ENCODE measurements at regions not wholly inside any gene's neighbourhood (a gene's known extent, or its start where the extent isn't known, plus 50 kb on each side); places are given as distances from the start of the nearest gene placed in this dataset.

GRCh38 chr13:64459778-64460177 lies 2770.4 kb downstream of the PCDH9 start:
- H3K27me3 ChIP-seq (ENCODE audit: control insufficient read depth in 5 of 5, insufficient read depth in 4 of 5, low read length in 5 of 5), result no peaks in the 10 kb centered on the region
- no peak overlapping the region for H3K4me3 ChIP-seq (ENCODE audit: low read depth in 1 of 5, low read length in 5 of 5)
- no peak overlapping the region for H3K27ac ChIP-seq (ENCODE audit: low read depth, low read length)
- no peaks in the 10 kb centered on the region for H3K9me3 ChIP-seq (ENCODE audit: control insufficient read depth in 5 of 5, low read length in 5 of 5)
- H3K9ac ChIP-seq (ENCODE audit: low read length in 5 of 5), result no peak overlapping the region
- no peaks in the 10 kb centered on the region for H3K4me1 ChIP-seq (ENCODE audit: control insufficient read depth in 5 of 5, insufficient read depth in 5 of 5, low read length in 5 of 5)
- no peaks in the 10 kb centered on the region for H3K36me3 ChIP-seq (ENCODE audit: control insufficient read depth in 5 of 5, insufficient read depth in 5 of 5, low read length in 5 of 5)

GRCh38 chr13:64457976-64458375 lies 2772.2 kb downstream of the PCDH9 start:
- Histone ChIP-seq H3K9me3 (ENCODE audit: control insufficient read depth in 5 of 5, low read length in 5 of 5) (no peaks in the 10 kb centered on the region), H3K9ac (ENCODE audit: low read length in 5 of 5) (no peak overlapping the region), H3K27me3 (ENCODE audit: control insufficient read depth in 5 of 5, insufficient read depth in 4 of 5, low read length in 5 of 5) (no peaks in the 10 kb centered on the region), H3K36me3 (ENCODE audit: control insufficient read depth in 5 of 5, insufficient read depth in 5 of 5, low read length in 5 of 5) (no peaks in the 10 kb centered on the region), H3K4me3 (ENCODE audit: low read depth in 1 of 5, low read length in 5 of 5) (no peak overlapping the region), H3K27ac (ENCODE audit: low read depth, low read length) (no peak overlapping the region), H3K4me1 (ENCODE audit: control insufficient read depth in 5 of 5, insufficient read depth in 5 of 5, low read length in 5 of 5) (no peaks in the 10 kb centered on the region)

- Histone ChIP-seq H3K27ac (ENCODE audit: low read depth, low read length) (no peak overlapping the region), H3K4me3 (ENCODE audit: low read depth in 1 of 5, low read length in 5 of 5) (no peak overlapping the region), H3K4me1 (ENCODE audit: control insufficient read depth in 5 of 5, insufficient read depth in 5 of 5, low read length in 5 of 5) (no peaks in the 10 kb centered on the region)
Measured at GRCh38 chr13:64455124-64455523, 2775.0 kb downstream of the PCDH9 start.

GRCh38 chr13:64453831-64454230 lies 2776.3 kb downstream of the PCDH9 start:
- no peaks in the 10 kb centered on the region for H3K9me3 ChIP-seq (ENCODE audit: control insufficient read depth in 5 of 5, low read length in 5 of 5)
- H3K4me1 ChIP-seq (ENCODE audit: control insufficient read depth in 5 of 5, insufficient read depth in 5 of 5, low read length in 5 of 5), result no peaks in the 10 kb centered on the region
- no peaks in the 10 kb centered on the region for H3K27me3 ChIP-seq (ENCODE audit: control insufficient read depth in 5 of 5, insufficient read depth in 4 of 5, low read length in 5 of 5)
- no peak overlapping the region for H3K27ac ChIP-seq (ENCODE audit: low read depth, low read length)
- H3K4me3 ChIP-seq (ENCODE audit: low read depth in 1 of 5, low read length in 5 of 5), result no peak overlapping the region
- no peaks in the 10 kb centered on the region for H3K36me3 ChIP-seq (ENCODE audit: control insufficient read depth in 5 of 5, insufficient read depth in 5 of 5, low read length in 5 of 5)
- no peak overlapping the region for H3K9ac ChIP-seq (ENCODE audit: low read length in 5 of 5)

More at GRCh38 chr13:64455124-64455523, 2775.0 kb downstream of the PCDH9 start:
- Histone ChIP-seq H3K27me3 (ENCODE audit: control insufficient read depth in 5 of 5, insufficient read depth in 4 of 5, low read length in 5 of 5) (no peaks in the 10 kb centered on the region), H3K9me3 (ENCODE audit: control insufficient read depth in 5 of 5, low read length in 5 of 5) (no peaks in the 10 kb centered on the region), H3K9ac (ENCODE audit: low read length in 5 of 5) (no peak overlapping the region), H3K36me3 (ENCODE audit: control insufficient read depth in 5 of 5, insufficient read depth in 5 of 5, low read length in 5 of 5) (no peaks in the 10 kb centered on the region)

GRCh38 chr13:64446372-64446771 lies 2783.8 kb downstream of the PCDH9 start:
- no peaks in the 10 kb centered on the region for H3K27me3 ChIP-seq (ENCODE audit: control insufficient read depth in 5 of 5, insufficient read depth in 4 of 5, low read length in 5 of 5)
- H3K36me3 ChIP-seq (ENCODE audit: control insufficient read depth in 5 of 5, insufficient read depth in 5 of 5, low read length in 5 of 5), result no peaks in the 10 kb centered on the region
- H3K9me3 ChIP-seq (ENCODE audit: control insufficient read depth in 5 of 5, low read length in 5 of 5), result no peaks in the 10 kb centered on the region
- no peak overlapping the region for H3K4me3 ChIP-seq (ENCODE audit: low read depth in 1 of 5, low read length in 5 of 5)
- H3K9ac ChIP-seq (ENCODE audit: low read length in 5 of 5), result no peak overlapping the region
- no peaks in the 10 kb centered on the region for H3K4me1 ChIP-seq (ENCODE audit: control insufficient read depth in 5 of 5, insufficient read depth in 5 of 5, low read length in 5 of 5)
- no peak overlapping the region for H3K27ac ChIP-seq (ENCODE audit: low read depth, low read length)

- no peak overlapping the region for H3K4me3 ChIP-seq (ENCODE audit: low read depth in 1 of 5, low read length in 5 of 5)
- H3K9me3 ChIP-seq (ENCODE audit: control insufficient read depth in 5 of 5, low read length in 5 of 5), result no peaks in the 10 kb centered on the region
- H3K27me3 ChIP-seq (ENCODE audit: control insufficient read depth in 5 of 5, insufficient read depth in 4 of 5, low read length in 5 of 5), result no peaks in the 10 kb centered on the region
- no peak overlapping the region for H3K9ac ChIP-seq (ENCODE audit: low read length in 5 of 5)
- H3K4me1 ChIP-seq (ENCODE audit: control insufficient read depth in 5 of 5, insufficient read depth in 5 of 5, low read length in 5 of 5), result no peaks in the 10 kb centered on the region
- no peak overlapping the region for H3K27ac ChIP-seq (ENCODE audit: low read depth, low read length)
- no peaks in the 10 kb centered on the region for H3K36me3 ChIP-seq (ENCODE audit: control insufficient read depth in 5 of 5, insufficient read depth in 5 of 5, low read length in 5 of 5)
Measured at GRCh38 chr13:64441740-64442139, 2788.4 kb downstream of the PCDH9 start.

GRCh38 chr13:64438084-64438483 lies 2792.1 kb downstream of the PCDH9 start:
- no peaks in the 10 kb centered on the region for H3K27me3 ChIP-seq (ENCODE audit: control insufficient read depth in 5 of 5, insufficient read depth in 4 of 5, low read length in 5 of 5)
- H3K9me3 ChIP-seq (ENCODE audit: control insufficient read depth in 5 of 5, low read length in 5 of 5), result no peaks in the 10 kb centered on the region
- H3K4me1 ChIP-seq (ENCODE audit: control insufficient read depth in 5 of 5, insufficient read depth in 5 of 5, low read length in 5 of 5), result no peaks in the 10 kb centered on the region
- no peak overlapping the region for H3K9ac ChIP-seq (ENCODE audit: low read length in 5 of 5)
- no peaks in the 10 kb centered on the region for H3K36me3 ChIP-seq (ENCODE audit: control insufficient read depth in 5 of 5, insufficient read depth in 5 of 5, low read length in 5 of 5)
- no peak overlapping the region for H3K4me3 ChIP-seq (ENCODE audit: low read depth in 1 of 5, low read length in 5 of 5)
- no peak overlapping the region for H3K27ac ChIP-seq (ENCODE audit: low read depth, low read length)

- Histone ChIP-seq H3K4me3 (ENCODE audit: low read depth in 1 of 5, low read length in 5 of 5) (no peak overlapping the region), H3K9ac (ENCODE audit: low read length in 5 of 5) (no peak overlapping the region), H3K27ac (ENCODE audit: low read depth, low read length) (no peak overlapping the region), H3K36me3 (ENCODE audit: control insufficient read depth in 5 of 5, insufficient read depth in 5 of 5, low read length in 5 of 5) (no peaks in the 10 kb centered on the region), H3K9me3 (ENCODE audit: control insufficient read depth in 5 of 5, low read length in 5 of 5) (no peaks in the 10 kb centered on the region), H3K27me3 (ENCODE audit: control insufficient read depth in 5 of 5, insufficient read depth in 4 of 5, low read length in 5 of 5) (no peaks in the 10 kb centered on the region), H3K4me1 (ENCODE audit: control insufficient read depth in 5 of 5, insufficient read depth in 5 of 5, low read length in 5 of 5) (no peaks in the 10 kb centered on the region)
Measured at GRCh38 chr13:64429691-64430090, 2800.4 kb downstream of the PCDH9 start.

- Histone ChIP-seq H3K36me3 (ENCODE audit: control insufficient read depth in 5 of 5, insufficient read depth in 5 of 5, low read length in 5 of 5) (no peaks in the 10 kb centered on the region), H3K9ac (ENCODE audit: low read length in 5 of 5) (no peak overlapping the region), H3K27ac (ENCODE audit: low read depth, low read length) (no peak overlapping the region), H3K4me1 (ENCODE audit: control insufficient read depth in 5 of 5, insufficient read depth in 5 of 5, low read length in 5 of 5) (no peaks in the 10 kb centered on the region), H3K27me3 (ENCODE audit: control insufficient read depth in 5 of 5, insufficient read depth in 4 of 5, low read length in 5 of 5) (no peaks in the 10 kb centered on the region), H3K9me3 (ENCODE audit: control insufficient read depth in 5 of 5, low read length in 5 of 5) (no peaks in the 10 kb centered on the region), H3K4me3 (ENCODE audit: low read depth in 1 of 5, low read length in 5 of 5) (no peak overlapping the region)
Measured at GRCh38 chr13:64428196-64428595, 2801.9 kb downstream of the PCDH9 start.

- H3K4me3 ChIP-seq (ENCODE audit: low read depth in 1 of 5, low read length in 5 of 5), result no peak overlapping the region
- H3K4me1 ChIP-seq (ENCODE audit: control insufficient read depth in 5 of 5, insufficient read depth in 5 of 5, low read length in 5 of 5), result no peaks in the 10 kb centered on the region
- no peaks in the 10 kb centered on the region for H3K36me3 ChIP-seq (ENCODE audit: control insufficient read depth in 5 of 5, insufficient read depth in 5 of 5, low read length in 5 of 5)
- no peaks in the 10 kb centered on the region for H3K9me3 ChIP-seq (ENCODE audit: control insufficient read depth in 5 of 5, low read length in 5 of 5)
- no peak overlapping the region for H3K9ac ChIP-seq (ENCODE audit: low read length in 5 of 5)
- no peak overlapping the region for H3K27ac ChIP-seq (ENCODE audit: low read depth, low read length)
- no peaks in the 10 kb centered on the region for H3K27me3 ChIP-seq (ENCODE audit: control insufficient read depth in 5 of 5, insufficient read depth in 4 of 5, low read length in 5 of 5)
Measured at GRCh38 chr13:64423467-64423866, 2806.7 kb downstream of the PCDH9 start.

GRCh38 chr13:64420181-64420580 lies 2810.0 kb downstream of the PCDH9 start:
- Histone ChIP-seq H3K9ac (ENCODE audit: low read length in 5 of 5) (no peak overlapping the region), H3K36me3 (ENCODE audit: control insufficient read depth in 5 of 5, insufficient read depth in 5 of 5, low read length in 5 of 5) (no peaks in the 10 kb centered on the region), H3K4me1 (ENCODE audit: control insufficient read depth in 5 of 5, insufficient read depth in 5 of 5, low read length in 5 of 5) (no peaks in the 10 kb centered on the region), H3K27me3 (ENCODE audit: control insufficient read depth in 5 of 5, insufficient read depth in 4 of 5, low read length in 5 of 5) (no peaks in the 10 kb centered on the region), H3K4me3 (ENCODE audit: low read depth in 1 of 5, low read length in 5 of 5) (no peak overlapping the region), H3K9me3 (ENCODE audit: control insufficient read depth in 5 of 5, low read length in 5 of 5) (no peaks in the 10 kb centered on the region), H3K27ac (ENCODE audit: low read depth, low read length) (no peak overlapping the region)
